Stimulated activated CD8-positive, alpha-beta memory T cell treated with anti-CD3 and anti-CD28 coated beads, Interleukin-15, amount 100 ng/mL, for 1 hour (primary cell): ENCODE measurements at regions not wholly inside any gene's neighbourhood (a gene's known extent, or its start where the extent isn't known, plus 50 kb on each side); places are given as distances from the start of the nearest gene placed in this dataset.
"Not testable (repeated sequence)": the region's sequence is repeated elsewhere in the genome, so short reads cannot be mapped to it uniquely, and the experiment has no call there.

Source experiments
- DNase-seq: peaks from one replicate; pipeline ENCODE4 v3.0.0-alpha.2; 2020; ENCODE audit warnings: low read depth

DNA sequence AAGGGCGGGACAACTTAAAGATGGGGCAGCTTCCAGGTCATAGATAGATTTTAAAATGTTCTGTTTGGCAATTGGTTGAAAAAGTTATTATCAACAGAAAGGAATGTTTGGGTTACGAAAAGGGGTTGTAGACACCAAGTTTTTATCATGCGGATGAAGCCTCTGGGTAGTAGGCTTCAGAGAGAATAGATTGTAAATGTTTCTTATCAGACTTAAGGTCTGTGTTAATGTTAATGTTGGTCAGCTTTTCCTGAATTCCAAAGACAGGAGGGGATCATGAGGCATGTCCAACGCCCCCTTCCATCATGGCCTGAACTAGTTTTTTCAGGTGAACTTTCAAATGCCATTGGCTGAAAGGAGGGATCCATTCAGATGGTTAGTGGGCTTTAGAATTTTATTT, 84.2 kb upstream of the KIF5B start:
- DNase-seq = no peak

DNA sequence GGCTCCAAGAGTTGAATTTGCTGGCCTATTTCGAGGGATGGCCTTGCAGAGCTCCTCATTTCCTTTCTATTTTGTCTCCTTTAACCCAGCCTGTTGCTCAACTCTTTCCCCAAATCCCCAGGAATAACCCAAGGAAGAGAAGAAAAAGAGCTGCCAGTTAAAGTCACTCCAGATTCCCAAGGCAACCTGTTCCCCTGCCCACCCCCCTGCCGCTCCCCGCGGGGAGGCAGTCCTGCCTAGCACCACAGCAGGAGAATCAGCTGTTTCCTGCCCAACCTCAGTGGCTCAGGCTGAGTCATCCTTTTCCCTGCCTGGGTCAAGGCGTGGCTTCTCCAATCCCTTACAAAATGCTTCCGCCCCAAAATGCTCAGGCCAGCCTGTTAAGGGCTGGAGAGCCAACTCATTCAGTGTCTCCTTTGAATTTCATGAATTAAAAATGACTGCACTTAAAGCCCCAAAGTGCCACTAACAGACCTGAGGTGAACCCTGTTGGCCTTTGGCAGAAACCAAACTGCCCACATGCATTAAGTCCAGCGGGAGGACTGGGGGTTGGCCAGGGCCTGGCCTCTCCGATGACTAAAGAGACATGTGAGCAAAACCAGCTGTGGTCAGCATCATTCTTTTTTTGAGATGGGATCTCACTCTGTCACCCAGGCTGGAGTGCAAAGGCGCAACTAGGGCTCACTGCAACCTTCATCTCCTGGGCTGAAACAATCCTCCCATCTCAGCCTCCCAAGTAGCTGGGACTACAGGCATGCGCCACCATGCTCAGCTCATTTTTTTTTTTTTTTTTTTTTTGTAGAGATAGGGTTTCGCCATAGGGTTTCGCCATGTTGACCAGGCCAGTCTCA, 83.2 kb upstream of the KIF5B start:
- DNase-seq = no peak

DNA sequence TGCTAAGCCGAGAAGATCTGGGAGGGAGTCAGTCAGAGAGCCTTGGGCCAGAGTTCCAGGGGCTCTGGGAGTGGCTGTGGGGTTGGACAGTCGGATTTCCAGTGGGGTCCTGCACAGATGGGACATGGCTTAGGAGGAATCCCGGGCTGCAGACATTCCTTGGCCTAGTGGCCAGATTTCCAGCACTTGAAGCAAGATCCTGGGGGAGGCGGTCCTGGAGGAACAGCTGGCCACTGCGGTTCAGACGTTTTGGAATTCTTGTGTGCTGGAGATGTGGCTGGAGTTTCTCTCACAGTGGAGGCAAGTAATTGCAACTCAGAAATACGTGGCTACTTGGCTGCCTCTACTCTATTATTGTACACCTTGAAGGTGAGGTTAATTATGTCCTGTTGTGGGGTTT, 80.7 kb upstream of the KIF5B start:
- DNase-seq = not testable (repeated sequence)

DNA sequence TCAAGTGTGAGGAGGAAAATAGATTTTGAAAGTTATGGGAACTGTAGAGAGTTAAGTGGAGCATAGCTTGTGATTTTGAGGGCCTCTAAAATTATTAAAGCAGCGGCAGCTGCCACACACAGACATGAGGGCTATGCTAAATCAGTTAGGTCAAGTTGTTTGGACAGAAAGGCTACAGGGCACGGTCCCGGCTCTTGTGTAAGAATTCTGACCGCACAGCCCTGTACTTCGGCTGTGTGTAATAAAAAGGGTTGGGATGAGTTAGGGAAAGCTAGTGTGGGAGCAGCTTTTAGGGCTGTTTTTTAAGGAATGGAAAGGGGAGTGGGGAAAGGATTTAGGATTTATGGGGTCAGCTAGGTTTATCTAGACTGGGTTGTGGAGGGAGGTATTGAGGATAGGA, 79.6 kb upstream of the KIF5B start:
- not testable (repeated sequence) for DNase-seq

DNA sequence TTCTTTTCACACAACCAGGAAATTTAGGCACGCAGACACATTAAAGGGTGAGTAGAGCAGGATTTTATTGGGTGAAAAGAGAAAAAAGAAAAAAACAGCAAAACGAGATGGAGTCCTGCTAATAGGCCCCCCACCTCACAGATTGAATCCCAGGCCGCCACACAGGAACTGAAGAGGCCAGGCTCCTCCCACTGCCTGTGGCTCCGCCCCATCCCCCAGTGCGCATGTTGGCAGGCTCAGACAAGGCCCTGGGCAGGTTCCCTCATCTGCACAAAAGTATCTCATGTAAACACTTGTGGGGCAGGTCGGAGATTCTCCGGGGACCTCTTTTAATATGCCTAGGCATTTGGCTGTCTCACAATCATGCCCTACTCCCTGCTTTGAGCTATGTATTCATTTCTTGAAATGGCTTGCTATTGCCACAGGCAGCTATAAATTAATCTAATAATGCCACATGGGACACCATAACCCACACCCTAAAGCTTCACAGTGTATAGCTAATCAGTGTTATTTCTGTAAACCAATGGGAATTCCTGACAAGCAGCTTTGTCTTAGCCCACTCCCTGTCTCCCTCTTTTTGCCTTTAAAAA, 76.2 kb upstream of the KIF5B start:
- no peak for DNase-seq

DNA sequence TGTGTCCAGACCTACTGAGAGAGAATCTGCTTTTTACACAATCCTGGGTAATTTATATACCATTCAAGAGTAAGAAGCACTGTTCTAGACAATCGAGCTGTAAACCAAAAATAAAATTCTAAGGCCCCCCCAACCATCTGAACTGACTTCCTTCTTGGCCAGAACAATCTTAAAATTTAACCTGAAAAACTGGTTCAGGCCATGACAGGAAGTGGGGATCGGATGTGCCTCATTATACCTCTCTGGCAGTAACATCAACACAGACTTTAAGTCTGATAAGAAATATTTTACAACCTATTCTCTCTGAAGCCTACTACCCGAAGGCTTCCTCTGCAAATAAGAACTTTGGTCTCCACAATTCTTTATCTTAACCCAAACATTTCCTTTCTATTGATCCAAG, 75.2 kb upstream of the KIF5B start:
- DNase-seq = no peak

DNA sequence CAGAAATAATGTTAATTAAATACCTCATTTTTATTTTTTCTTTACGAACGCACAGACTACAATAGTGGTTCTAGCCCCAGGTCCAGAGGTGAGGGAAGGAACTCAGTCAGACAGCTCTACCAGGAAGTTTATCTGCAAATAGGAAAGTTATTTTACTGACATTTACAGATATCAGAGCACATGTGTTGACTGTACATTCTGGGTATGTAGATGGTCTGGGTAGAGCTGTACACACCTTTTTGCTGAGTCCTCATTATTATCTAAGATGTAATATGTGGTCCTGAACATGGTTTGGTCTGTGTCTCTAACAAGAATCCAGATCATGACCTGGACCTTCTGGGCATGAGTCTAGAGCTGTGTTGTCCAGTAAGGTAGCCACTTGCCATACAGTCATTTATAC, 74.6 kb upstream of the KIF5B start:
- DNase-seq = no peak

DNA sequence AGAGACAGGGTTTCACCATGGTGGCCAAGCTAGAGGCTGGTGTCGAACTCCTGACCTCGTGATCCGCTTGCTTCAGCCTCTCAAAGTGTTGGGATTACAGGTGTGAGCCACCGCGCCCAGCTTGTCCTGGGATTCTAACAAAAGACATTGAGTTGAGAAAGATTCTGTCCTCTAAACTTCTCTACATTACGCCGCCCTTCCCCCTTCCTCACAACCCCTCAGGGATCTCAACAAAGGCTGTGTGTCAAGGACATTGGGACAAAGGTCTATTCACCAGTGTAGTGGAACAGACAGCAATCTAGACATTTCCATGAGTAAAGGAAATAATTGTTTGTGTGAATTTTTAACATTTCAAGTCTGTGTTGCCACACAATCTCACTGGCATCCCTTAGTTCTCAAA, 68.8 kb upstream of the KIF5B start:
- DNase-seq = no peak

DNA sequence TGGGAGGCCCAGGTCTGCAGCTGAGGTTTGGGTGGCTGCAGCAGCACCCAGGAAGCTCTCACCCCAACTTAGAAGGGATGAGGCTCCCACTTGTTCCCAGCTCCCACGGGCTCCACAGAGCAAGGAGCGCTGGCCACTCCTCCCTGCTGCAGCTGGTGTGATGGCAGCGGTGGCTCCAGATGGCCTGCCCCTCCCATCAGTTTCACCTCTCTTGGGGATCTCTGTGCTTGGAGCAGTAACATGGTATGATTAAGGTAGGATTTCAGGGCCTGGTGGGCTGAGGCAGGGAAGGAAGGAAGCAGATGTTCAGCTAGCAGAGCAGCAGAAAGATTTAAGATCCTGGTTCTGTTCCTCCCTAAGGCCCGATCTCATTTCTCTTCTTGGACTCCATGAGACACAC, 66.8 kb upstream of the KIF5B start:
- DNase-seq = no peak

DNA sequence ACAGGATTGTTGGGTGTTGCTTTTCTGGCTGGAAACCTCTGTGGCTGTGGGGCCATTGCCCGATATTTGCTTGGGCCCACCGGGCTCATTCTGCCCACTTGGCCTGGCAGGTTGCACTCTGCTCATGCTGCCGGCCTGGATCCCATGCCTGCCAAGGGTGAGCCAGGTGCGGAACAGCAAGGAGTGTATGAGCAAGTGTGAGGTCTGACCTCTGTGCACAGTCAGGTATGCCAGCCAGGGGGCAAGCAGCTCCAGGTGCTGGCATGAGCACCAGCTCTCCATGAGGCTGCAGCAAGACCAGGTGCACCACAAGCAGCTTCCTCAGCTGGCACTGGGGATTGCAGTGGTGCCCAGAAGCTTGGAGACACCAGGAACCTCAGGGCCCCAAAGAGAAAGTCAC, 65.4 kb upstream of the KIF5B start:
- DNase-seq = no peak

DNA sequence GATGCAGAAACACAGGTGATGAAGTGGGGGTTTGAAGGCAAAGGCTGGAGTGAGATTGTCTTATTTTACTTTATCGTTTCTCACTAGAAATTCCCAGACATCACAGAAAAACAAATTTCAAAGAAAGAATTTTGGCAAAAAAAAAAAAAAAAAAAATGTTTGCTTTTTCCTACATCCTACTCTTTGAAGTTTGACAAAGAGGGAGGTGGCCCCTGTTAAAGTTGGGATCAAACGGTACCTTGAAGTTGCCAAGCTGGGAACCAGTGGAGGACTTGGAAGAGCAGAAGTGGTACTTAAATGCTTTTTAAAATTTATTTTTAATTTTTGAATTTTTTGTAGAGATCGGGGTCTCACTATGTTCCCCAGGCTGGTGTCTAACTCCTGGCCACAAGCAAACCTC, 63.9 kb upstream of the KIF5B start:
- no peak for DNase-seq

DNA sequence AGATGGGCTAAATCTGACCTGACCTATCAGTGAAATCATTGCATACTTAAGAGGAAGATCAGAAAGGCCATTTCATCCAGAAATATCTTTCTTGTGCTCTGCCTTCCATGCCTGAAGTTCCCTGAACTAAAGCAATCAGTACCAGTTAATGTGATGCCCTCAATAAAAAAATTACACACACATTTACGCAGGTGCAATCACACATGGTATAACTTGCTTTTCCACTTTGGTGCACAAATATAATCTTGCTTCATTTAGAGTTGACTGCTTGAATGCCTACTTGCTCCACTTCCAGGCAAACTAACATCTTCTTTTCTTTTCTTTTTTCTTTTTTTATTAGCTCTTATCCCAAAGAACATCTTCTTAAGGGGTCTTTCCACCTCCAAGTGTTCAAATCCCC, 58.3 kb upstream of the KIF5B start:
- no peak for DNase-seq

DNA sequence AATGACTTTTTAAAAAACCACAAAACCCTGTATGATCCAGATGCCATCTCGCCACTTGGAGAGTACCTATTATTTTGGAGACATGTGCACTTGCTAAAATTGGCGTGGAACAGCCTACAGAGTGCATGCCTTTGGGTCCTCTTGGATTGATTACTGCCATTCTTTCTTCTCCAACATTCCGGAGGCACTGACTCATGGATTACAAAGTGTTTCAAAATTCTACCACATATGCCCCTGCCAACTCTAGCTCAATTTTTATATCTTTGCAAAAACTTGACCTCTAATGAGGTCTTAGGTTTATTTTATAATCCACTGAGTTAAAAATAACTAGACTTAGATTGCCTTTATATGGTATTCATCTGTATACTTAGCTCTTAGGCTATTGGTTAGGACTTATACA, 55.8 kb upstream of the KIF5B start:
- no peak for DNase-seq

DNA sequence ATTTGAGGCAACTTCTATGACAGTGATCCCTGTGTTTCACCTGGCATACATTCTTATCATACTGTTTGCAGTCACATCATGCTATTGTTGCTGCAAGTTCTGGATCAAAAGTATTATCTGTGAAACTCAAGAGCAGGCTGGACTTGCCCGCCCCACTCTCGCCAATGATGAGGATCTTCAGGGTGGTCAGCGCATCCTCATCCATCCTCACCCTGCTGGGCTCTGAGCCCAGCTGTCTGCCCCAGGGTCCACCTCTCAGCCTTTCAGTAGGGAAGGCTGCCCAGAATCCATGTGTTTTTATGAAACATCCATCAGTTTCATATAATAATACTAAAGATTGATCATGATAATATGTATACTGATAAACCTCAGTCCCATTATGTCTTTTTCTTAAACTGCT, 55.4 kb upstream of the KIF5B start:
- DNase-seq = no peak

DNA sequence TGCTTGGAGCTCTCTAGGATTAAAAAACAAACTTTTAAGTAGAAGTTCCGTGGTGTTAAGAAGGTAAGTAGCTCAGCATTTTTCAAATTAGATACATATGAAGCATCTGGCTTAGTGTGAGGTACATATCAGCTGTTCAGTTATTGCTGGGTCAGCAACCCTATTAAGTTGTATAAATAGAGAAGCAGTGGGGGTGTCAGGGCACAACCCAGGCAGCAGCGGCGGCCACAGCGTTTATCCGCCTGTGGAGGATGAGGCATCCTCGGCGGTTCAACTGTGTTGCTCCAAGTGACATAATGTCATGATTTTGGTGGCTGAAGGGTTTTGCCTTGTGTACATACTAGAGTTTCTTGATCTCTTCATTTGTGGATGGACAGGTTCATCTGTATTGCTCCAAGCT, 54.6 kb upstream of the KIF5B start:
- no peak for DNase-seq

DNA sequence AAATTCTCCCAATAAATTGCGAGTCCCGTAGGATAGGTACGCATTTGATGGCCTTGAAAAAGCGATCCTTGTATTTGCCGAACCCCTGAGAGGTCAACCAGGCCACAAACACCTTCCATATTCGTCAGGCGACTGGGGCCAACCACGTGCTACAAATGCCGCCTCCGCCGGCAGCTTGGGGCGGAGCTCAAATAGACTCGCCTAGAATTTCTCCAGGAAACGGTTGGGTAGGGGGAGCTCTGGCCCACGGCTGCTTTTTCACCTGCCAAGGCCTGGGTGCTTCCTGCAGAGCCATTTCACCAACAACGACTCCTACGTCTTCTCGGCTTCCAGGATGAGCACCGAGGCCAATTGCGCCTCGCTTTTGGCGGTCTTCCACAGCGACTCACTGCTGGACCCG, 53.4 kb upstream of the KIF5B start:
- no peak for DNase-seq
